Breast epithelium (tissue), 3 donors: ENCODE measurements at regions not wholly inside any gene's neighbourhood (a gene's known extent, or its start where the extent isn't known, plus 50 kb on each side); places are given as distances from the start of the nearest gene placed in this dataset.

Source experiments
- POLR2A ChIP-seq: fragments of 450-650 bp; IDR thresholded peaks from one replicate; pipeline ENCODE4 v1.6.1; 2016; ENCODE audit warnings: antibody characterized with exemption, mild to moderate bottlenecking, moderate library complexity
- POLR2AphosphoS5 ChIP-seq, 3 donors: sonication (generic); formaldehyde crosslinking; IDR thresholded peaks; one replicate each; pipeline ENCODE4 v1.6.1; 2017; ENCODE audit warnings: antibody characterized with exemption in 3 of 3

DNA sequence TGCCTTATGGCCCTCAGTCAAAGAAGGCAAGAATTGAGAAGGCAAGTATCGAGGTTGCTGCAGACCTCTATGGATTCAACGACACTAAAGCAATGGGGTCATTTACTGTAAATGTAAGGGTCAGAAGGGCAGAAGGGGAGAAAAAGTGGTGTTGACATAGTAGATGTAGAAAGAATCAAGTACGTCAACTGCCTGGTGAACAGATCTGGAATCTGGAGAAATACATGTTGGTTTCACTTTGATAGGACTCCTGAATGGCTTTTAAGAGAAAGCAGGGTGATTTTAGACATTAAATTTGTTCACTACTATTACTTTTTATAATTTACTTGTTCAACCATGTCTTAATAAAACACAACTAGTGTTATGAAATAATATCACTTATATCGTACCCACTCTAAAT lies 81.3 kb upstream of the FSTL5 start:
- TF ChIP-seq POLR2A, result no peak
- no peak for TF ChIP-seq POLR2AphosphoS5 (IDR thresholded peaks at IDR 0.05)
